NCI-H82 treated with DMSO at 0.1 percent for 48 hours (cell line): ENCODE measurements at regions not wholly inside any gene's neighbourhood (a gene's known extent, or its start where the extent isn't known, plus 50 kb on each side); places are given as distances from the start of the nearest gene placed in this dataset.

Experiments
- DNase-seq: peaks from one replicate; lab custom pipeline; 2025; ENCODE audit not compliant: unreplicated experiment; lab: John Stamatoyannopoulos, UW

- DNase-seq: no peak
These were observed 57.9 kb upstream of the HPF1 start for GRCh38 chr4:169815606-169816005.

DNA sequence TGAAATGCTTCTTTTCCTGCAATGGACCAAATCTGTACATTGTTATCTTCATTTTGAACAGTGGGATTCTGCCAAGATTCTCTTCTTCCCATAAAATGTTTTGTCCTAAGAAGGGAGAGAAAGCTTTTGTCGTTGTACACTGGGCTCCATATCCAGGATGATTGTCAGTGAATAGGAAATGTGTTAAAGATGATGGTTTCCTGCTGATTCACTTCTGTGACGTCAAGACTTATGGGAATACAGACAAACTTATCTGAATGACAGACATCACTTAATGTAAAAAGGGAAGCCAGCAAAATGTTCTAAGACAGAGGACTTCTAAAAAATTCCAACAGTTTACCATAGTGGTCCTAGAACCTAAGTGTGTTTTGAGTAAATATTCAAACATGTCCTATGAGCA is 53.7 kb upstream of the HPF1 start:
- no peak for DNase-seq

DNA sequence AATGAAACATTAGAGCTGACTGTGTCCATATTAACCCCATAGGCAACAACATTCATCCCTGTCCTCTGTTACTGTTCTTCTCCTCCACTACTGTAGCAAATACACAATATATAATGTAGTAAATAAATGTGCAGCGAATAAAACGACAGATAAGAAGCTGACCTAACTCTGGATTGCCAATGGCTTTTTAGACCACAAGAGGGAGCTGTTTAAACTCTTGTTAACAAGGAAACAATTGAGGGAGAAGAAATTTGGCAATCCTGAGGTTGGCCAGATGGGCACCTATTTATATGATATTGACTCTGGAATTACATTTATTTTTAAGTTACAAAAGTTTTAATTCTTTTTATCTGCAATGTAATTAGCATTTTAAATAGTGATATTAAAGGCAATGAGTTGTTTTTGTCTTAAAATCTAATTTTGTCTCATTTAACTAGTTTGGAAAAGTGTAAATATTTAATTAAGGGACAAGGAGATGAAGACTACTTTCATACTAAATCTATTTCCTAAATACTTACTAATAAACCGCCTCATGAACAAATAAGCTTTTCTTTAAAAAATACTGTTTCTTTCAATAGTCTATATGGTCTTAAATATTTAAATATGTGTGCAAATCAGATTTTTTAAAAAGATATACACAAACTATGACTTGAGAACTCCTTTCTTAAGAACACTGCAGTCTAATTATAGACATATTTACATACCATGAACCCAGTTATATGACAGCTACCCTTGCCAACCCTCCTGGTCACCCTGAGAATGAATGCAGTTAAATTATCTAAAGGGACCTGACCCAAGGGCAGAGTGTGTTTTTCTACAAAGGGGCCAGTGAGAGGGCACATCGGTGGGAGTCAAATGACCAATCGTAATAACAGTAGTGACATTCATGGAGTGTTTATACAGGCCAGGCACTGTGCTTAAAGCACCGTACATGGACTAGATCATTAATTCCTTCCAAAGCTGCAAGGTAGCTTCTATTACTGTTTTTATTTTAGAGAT is 52.9 kb upstream of the HPF1 start:
- DNase-seq: peak; percentile 57

GRCh38 chr4:169807934-169808509 is 50.3 kb upstream of the HPF1 start:
- no peak for DNase-seq
